Neutrophil (primary cell): ENCODE measurements at regions not wholly inside any gene's neighbourhood (a gene's known extent, or its start where the extent isn't known, plus 50 kb on each side); places are given as distances from the start of the nearest gene placed in this dataset.

Source experiments
- H3K27ac ChIP-seq: fragments of 200-600 bp; sonication (generic); 2 replicates; pipeline ENCODE4 v1.5.1; 2016; ENCODE audit warnings: mild to moderate bottlenecking, moderate library complexity
- H3K27me3 ChIP-seq: fragments of 200-600 bp; sonication (generic); 2 replicates; pipeline ENCODE4 v1.6.0; 2016; ENCODE audit warnings: mild to moderate bottlenecking
- H3K36me3 ChIP-seq: fragments of 200-600 bp; sonication (generic); 2 replicates; pipeline ENCODE4 v1.5.1; 2017
- H3K4me1 ChIP-seq, 2 experiments: fragments of 200-600 bp in 1 of 2; sonication (generic) in 1 of 2; 1 replicate in 1 of 2; 2 replicates in 1 of 2; pipeline versions ENCODE4 v1.5.1 to v1.6.1; 2013 to 2016; ENCODE audit warnings: low read depth in 1 of 2, low read length in 1 of 2, mild to moderate bottlenecking in 1 of 2, moderate library complexity in 1 of 2; ENCODE audit not compliant: control insufficient read depth in 1 of 2, insufficient read depth in 1 of 2
- H3K4me3 ChIP-seq, 2 experiments: fragments of 200-600 bp in 1 of 2; sonication (generic) in 1 of 2; 1 replicate in 1 of 2; 2 replicates in 1 of 2; pipeline ENCODE4 v1.5.1; 2013 to 2016; ENCODE audit warnings: low read depth in 1 of 2, low read length in 1 of 2, mild to moderate bottlenecking in 1 of 2, moderate library complexity in 1 of 2
- H3K9me3 ChIP-seq: fragments of 200-600 bp; sonication (generic); 2 replicates; pipeline ENCODE4 v1.5.1; 2016
- CTCF ChIP-seq: fragments of 200-600 bp; sonication (generic); IDR thresholded peaks from 2 replicates; pipeline ENCODE4 v1.5.1; 2016; ENCODE audit warnings: antibody characterized with exemption

DNA sequence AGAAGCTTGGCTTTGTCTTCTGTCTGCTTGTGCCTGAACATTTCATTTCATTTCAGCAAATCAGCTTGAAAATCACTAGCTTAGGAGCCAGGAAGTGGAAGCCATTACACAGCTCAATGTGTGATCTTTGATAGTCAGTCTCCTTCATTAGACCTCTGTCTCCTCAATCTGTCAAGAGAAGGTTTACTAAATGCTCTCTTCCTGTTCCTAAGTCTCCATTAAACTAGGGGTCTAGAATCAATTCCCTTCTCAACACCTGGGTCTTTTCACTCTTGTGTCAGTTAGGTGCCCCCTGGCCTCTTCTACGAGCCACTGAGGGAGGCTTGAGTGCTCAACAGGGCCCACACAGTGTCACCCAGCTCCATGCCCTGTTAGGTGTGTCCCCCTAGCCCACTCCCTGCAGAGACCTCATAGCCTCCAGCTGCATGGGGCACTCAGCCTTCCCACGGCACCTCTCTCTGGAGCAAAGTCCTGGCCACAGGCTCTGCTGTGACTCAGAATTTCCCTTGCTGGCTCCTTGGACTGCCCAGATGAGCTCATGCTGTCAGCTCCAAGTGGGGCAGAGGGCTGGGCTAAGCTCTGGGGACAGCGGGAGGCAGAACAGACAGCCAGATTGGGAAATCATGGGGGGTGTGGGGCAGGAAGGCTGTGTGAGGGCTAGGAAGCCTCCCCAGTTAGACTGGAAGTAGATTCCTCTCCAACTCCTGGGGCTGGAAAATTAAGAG, 115.7 kb upstream of the IPO9 start:
- Histone ChIP-seq H3K4me3 (no peak overlapping the region), H3K36me3 (no peaks in the 10 kb centered on the region)

DNA sequence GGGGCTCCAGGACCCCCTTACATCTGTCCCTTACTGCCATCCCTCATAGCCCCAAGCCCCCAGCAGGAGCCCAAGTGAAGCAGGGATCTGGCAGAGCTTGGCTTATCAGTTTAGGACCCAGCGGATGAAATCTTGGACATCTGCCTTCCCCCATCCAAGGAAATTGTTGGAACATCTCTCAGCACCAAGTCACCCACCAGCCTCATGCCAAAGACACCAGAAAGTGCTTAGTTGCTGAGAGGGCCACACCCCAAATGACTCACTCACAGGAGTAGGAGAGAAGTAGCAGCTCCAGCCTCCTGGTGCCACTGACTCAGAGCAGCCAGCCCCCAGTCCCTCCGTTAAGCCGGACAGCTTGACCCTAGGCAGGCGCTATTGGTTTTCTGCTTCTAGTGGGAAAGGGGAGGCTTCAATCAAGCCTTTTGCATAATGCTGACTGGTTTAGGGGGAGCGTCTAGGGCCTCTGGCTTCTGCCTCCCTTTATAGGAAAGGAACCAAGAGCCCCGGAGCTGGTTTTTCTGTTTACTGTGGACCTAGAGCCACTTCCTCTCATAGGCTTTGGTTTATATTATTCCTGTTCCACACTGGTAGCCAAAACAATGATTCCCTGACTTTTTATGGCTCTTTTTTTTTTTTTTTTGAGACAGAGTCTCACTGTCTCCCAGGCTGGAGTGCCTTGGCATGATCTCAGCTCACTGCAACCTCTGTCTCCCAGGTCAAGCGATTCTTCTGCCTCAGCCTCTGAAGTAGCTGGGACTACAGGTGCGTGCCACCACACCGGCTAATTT, 114.2 kb upstream of the IPO9 start:
- Histone ChIP-seq H3K4me3 (no peak overlapping the region), H3K36me3 (no peaks in the 10 kb centered on the region), H3K9me3 (no peaks in the 10 kb centered on the region), H3K27me3 (no peaks in the 10 kb centered on the region), H3K4me1 (peaks cover 0 to 6% of the 10 kb centered on the region in 2 experiments), H3K27ac (no peak overlapping the region)
- TF ChIP-seq CTCF, result no peak

More for the DNA sequence above, 115.7 kb upstream of the IPO9 start:
- Histone ChIP-seq H3K9me3 (no peaks in the 10 kb centered on the region), H3K27ac (no peak overlapping the region), H3K4me1 (peaks cover 0 to 6% of the 10 kb centered on the region in 2 experiments), H3K27me3 (no peaks in the 10 kb centered on the region)
- no peak for TF ChIP-seq CTCF

DNA sequence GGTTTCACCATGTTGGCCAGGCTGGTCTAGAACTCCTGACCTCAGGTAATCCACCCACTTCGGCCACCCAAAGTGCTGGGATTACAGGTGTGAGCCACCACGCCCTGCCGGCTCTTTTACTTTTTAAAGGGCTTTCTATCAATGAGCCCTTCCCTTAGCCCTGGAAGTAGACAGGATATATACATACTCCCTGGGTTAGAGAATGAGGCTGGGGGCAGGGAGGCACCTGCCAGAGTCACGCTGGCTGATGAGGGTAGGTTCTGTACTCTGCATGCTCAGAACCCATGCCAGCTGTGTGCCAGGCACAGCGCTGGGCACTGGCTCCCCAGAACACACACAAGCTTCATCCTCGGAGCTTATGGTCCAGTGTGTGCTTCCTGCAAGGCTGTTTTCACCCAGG, 113.6 kb upstream of the IPO9 start:
- no peak for TF ChIP-seq CTCF
- H3K4me3 ChIP-seq, result no peak overlapping the region
- H3K27me3 ChIP-seq, result no peaks in the 10 kb centered on the region
- H3K4me1 ChIP-seq, result peaks cover 0 to 6% of the 10 kb centered on the region in 2 experiments
- H3K36me3 ChIP-seq, result no peaks in the 10 kb centered on the region
- H3K27ac ChIP-seq, result no peak overlapping the region
- no peaks in the 10 kb centered on the region for H3K9me3 ChIP-seq

- Histone ChIP-seq H3K4me1 (peaks cover 0 to 6% of the 10 kb centered on the region in 2 experiments), H3K27ac (no peak overlapping the region), H3K9me3 (no peaks in the 10 kb centered on the region), H3K4me3 (no peak overlapping the region), H3K27me3 (no peaks in the 10 kb centered on the region), H3K36me3 (no peaks in the 10 kb centered on the region)
- TF ChIP-seq CTCF, result no peak
These were observed 112.9 kb upstream of the IPO9 start for GRCh38 chr1:201715801-201716741.

- no peak overlapping the region for H3K4me3 ChIP-seq
- no peaks in the 10 kb centered on the region for H3K9me3 ChIP-seq
- H3K36me3 ChIP-seq, result no peaks in the 10 kb centered on the region
- peaks cover 0 to 6% of the 10 kb centered on the region in 2 experiments for H3K4me1 ChIP-seq
- H3K27me3 ChIP-seq, result no peaks in the 10 kb centered on the region
- TF ChIP-seq CTCF, result no peak
- H3K27ac ChIP-seq, result no peak overlapping the region
These were observed 112.2 kb upstream of the IPO9 start for GRCh38 chr1:201716742-201717135.
